Astrocyte (in vitro differentiated cells and primary cell): ENCODE measurements at regions not wholly inside any gene's neighbourhood (a gene's known extent, or its start where the extent isn't known, plus 50 kb on each side); places are given as distances from the start of the nearest gene placed in this dataset.

Experiments
- CTCF ChIP-seq: IDR thresholded peaks from 2 replicates; pipeline ENCODE4 v1.5.1; 2011; ENCODE audit warnings: low read depth, mild to moderate bottlenecking, inconsistent platforms, low read length, moderate library complexity; ENCODE audit not compliant: insufficient read depth
- EZH2 ChIP-seq: IDR thresholded peaks from 2 replicates; pipeline ENCODE4 v1.6.1; 2012; ENCODE audit warnings: mild to moderate bottlenecking, low read length, inconsistent platforms; ENCODE audit not compliant: insufficient read depth

GRCh38 chr6:176766-177165 is 115.5 kb upstream of the DUSP22 start:
- no peak for TF ChIP-seq CTCF
- TF ChIP-seq EZH2: no peak
